ENCODE measurements at regions not wholly inside any gene's neighbourhood (a gene's known extent, or its start where the extent isn't known, plus 50 kb on each side); places are given as distances from the start of the nearest gene placed in this dataset.
"Not testable (repeated sequence)": the region's sequence is repeated elsewhere in the genome, so short reads cannot be mapped to it uniquely, and the experiment has no call there.

DNA sequence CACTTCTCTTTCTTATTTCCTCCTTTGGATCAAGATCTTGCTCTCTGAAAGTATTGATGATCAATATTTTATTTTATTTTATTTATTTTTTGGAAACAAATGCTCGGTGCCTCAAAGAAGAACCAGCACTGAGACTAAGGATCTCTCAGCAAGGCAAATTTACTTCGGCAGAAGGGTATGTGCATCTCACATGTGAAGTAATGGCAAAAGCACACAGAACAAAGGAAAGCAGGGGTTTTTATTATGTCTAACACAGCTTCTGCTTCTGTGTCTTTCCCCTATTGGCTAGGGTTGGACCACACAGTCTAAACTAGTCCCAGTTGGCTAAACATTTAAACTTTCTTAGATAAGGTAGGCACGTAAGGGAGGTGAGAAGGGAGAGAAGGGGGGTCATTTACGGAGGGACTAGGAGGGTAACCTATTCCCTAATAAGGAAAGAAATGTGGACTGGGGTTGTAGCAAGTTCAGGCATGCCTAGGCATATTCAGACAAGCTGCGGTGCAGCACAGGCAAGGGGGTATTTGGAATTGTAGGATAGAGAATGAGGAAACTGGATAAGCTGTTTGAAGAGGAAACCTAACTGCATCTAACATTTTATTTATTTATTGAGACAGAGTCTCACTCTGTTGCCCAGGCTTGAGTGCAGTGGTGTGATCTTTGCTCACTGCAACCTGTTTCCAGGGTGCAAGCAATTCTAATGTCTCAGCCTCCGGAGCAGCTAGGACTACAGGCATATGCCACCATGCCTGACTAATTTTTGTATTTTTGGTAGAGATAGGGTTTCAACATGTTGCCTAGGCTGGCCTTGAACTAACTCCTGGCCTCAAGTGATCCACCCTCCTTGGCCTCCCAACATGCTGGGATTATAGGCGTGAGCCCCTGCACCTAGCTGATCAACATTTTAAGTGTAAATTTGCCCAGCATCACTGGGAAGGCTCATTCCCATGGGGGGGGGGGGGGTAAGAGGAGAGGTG, 90.0 kb upstream of the EIF5 start:
- Histone ChIP-seq H3K9ac (ENCODE audit: low read depth in 1 of 2, low read length in 2 of 2) (no peak overlapping the region), H3K27ac (ENCODE audit: low read depth, low read length) (no peak overlapping the region)

DNA sequence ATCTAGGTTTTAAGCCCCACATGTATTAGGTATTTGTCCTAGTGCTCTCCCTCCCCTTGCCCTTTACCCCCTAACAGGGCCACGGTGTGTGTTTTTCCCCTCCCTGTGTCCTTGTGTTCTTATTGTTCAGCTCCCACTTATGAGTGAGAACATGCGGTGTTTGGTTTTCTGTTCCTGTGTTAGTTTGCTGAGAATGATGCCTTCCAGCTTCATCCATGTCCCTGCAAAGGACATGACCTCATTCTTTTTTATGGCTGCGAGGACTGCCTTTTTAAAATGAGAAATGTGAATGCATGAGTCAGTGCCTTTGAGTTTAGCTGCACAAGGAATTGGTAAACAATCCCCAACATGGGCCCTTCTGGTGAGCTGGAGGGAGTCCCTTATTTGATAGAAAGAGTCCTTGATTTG, 88.4 kb upstream of the EIF5 start:
- H3K4me3 ChIP-seq (ENCODE audit: low read depth in 1 of 2, low read length in 2 of 2); H3K4me1 ChIP-seq (ENCODE audit: control insufficient read depth in 1 of 2, insufficient read depth in 2 of 2, low read length in 2 of 2); H3K27ac ChIP-seq (ENCODE audit: low read depth, low read length); H3K27me3 ChIP-seq (ENCODE audit: control insufficient read depth in 1 of 2, insufficient read depth in 2 of 2, low read length in 2 of 2); H3K9me3 ChIP-seq (ENCODE audit: control insufficient read depth in 1 of 2, low read length in 2 of 2); H3K9ac ChIP-seq (ENCODE audit: low read depth in 1 of 2, low read length in 2 of 2); H3K36me3 ChIP-seq (ENCODE audit: control insufficient read depth in 1 of 2, insufficient read depth in 2 of 2, low read length in 2 of 2): not testable (repeated sequence)

More for the DNA sequence above, 90.0 kb upstream of the EIF5 start:
- Histone ChIP-seq H3K27me3 (ENCODE audit: control insufficient read depth in 1 of 2, insufficient read depth in 2 of 2, low read length in 2 of 2) (no peaks in the 10 kb centered on the region), H3K9me3 (ENCODE audit: control insufficient read depth in 1 of 2, low read length in 2 of 2) (peaks cover 3 to 9% of the 10 kb centered on the region in 2 donors), H3K4me1 (ENCODE audit: control insufficient read depth in 1 of 2, insufficient read depth in 2 of 2, low read length in 2 of 2) (no peaks in the 10 kb centered on the region), H3K36me3 (ENCODE audit: control insufficient read depth in 1 of 2, insufficient read depth in 2 of 2, low read length in 2 of 2) (no peaks in the 10 kb centered on the region), H3K4me3 (ENCODE audit: low read depth in 1 of 2, low read length in 2 of 2) (no peak overlapping the region)

DNA sequence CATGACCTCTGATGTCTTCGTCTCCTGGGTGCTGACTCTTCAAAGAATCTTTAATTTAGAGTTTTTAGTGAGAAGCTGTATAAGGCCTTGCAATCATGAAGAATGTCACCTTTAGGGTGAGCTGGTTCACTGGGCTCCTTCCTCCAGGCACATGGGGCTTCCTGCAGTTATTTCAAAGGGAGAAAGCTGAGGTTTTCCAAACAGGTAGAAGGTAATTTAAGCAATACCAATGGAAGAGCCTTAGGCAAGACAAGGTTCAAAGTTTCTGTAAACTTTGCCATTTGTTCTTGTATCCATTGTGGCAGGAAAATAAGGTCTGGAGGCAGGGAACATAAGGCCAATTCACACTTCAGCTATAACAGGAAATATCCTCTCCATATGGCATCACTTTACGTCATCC, 88.0 kb upstream of the EIF5 start:
- Histone ChIP-seq H3K27ac (ENCODE audit: low read depth, low read length) (no peak overlapping the region), H3K4me1 (ENCODE audit: control insufficient read depth in 1 of 2, insufficient read depth in 2 of 2, low read length in 2 of 2) (peaks cover 8% of the 10 kb centered on the region in 2 donors), H3K27me3 (ENCODE audit: control insufficient read depth in 1 of 2, insufficient read depth in 2 of 2, low read length in 2 of 2) (no peaks in the 10 kb centered on the region), H3K9ac (ENCODE audit: low read depth in 1 of 2, low read length in 2 of 2) (no peak overlapping the region), H3K9me3 (ENCODE audit: control insufficient read depth in 1 of 2, low read length in 2 of 2) (peaks cover 0 to 2% of the 10 kb centered on the region in 2 donors), H3K4me3 (ENCODE audit: low read depth in 1 of 2, low read length in 2 of 2) (no peak overlapping the region), H3K36me3 (ENCODE audit: control insufficient read depth in 1 of 2, insufficient read depth in 2 of 2, low read length in 2 of 2) (no peaks in the 10 kb centered on the region)

DNA sequence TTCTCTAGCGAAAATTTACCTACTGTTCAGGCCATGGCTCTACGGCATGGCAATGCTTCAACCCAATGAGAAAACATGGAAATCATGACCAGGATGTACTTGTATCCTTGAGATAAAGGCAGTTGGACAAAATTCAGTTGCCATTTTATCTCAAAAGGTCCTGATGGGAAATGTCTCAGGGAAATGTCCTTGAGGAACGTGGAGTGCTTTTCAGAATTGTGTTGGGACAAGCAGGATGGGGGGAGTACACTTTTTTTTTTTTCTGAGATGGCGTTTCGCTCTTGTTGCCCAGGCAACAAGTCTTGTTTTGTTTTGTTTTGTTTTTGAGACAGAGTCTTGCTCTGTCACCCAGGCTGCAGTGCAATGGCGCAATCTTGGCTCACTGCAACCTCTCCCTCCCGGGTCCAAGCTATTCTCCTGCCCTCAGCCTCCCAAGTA, 86.8 kb upstream of the EIF5 start:
- Histone ChIP-seq H3K27ac (ENCODE audit: low read depth, low read length) (no peak overlapping the region), H3K27me3 (ENCODE audit: control insufficient read depth in 1 of 2, insufficient read depth in 2 of 2, low read length in 2 of 2) (no peaks in the 10 kb centered on the region), H3K36me3 (ENCODE audit: control insufficient read depth in 1 of 2, insufficient read depth in 2 of 2, low read length in 2 of 2) (no peaks in the 10 kb centered on the region), H3K9ac (ENCODE audit: low read depth in 1 of 2, low read length in 2 of 2) (no peak overlapping the region), H3K9me3 (ENCODE audit: control insufficient read depth in 1 of 2, low read length in 2 of 2) (no peaks in the 10 kb centered on the region), H3K4me1 (ENCODE audit: control insufficient read depth in 1 of 2, insufficient read depth in 2 of 2, low read length in 2 of 2) (peaks cover 10 to 11% of the 10 kb centered on the region in 2 donors), H3K4me3 (ENCODE audit: low read depth in 1 of 2, low read length in 2 of 2) (no peak overlapping the region)

DNA sequence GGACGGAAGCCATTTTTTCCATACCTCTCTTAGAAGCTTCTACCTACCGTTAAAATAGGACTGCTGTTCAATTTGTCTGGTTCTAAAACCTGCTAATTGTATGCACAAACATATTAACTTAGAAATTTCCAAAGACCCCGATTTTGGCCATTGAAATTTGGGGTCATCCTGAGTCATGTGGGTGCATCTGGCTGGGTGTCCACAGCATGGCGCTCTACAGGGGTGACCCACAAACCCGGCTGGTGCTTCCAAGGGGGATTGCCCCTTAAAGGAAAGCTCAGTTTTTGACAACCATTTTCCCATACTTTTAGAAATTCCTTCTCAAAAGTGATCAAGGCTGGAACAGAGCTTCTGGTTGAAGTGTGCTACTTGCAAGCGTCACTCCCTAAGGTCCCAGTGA, 83.9 kb upstream of the EIF5 start:
- H3K9me3 ChIP-seq (ENCODE audit: control insufficient read depth in 1 of 2, low read length in 2 of 2) = no peaks in the 10 kb centered on the region
- H3K27ac ChIP-seq (ENCODE audit: low read depth, low read length) = no peak overlapping the region
- no peaks in the 10 kb centered on the region for H3K27me3 ChIP-seq (ENCODE audit: control insufficient read depth in 1 of 2, insufficient read depth in 2 of 2, low read length in 2 of 2)
- H3K4me3 ChIP-seq (ENCODE audit: low read depth in 1 of 2, low read length in 2 of 2) = no peak overlapping the region
- H3K9ac ChIP-seq (ENCODE audit: low read depth in 1 of 2, low read length in 2 of 2) = no peak overlapping the region
- peaks cover 10 to 13% of the 10 kb centered on the region in 2 donors for H3K4me1 ChIP-seq (ENCODE audit: control insufficient read depth in 1 of 2, insufficient read depth in 2 of 2, low read length in 2 of 2)
- H3K36me3 ChIP-seq (ENCODE audit: control insufficient read depth in 1 of 2, insufficient read depth in 2 of 2, low read length in 2 of 2) = no peaks in the 10 kb centered on the region

- no peak overlapping the region for H3K9ac ChIP-seq (ENCODE audit: low read depth in 1 of 2, low read length in 2 of 2)
- peaks cover 10 to 13% of the 10 kb centered on the region in 2 donors for H3K4me1 ChIP-seq (ENCODE audit: control insufficient read depth in 1 of 2, insufficient read depth in 2 of 2, low read length in 2 of 2)
- H3K36me3 ChIP-seq (ENCODE audit: control insufficient read depth in 1 of 2, insufficient read depth in 2 of 2, low read length in 2 of 2) = no peaks in the 10 kb centered on the region
- H3K4me3 ChIP-seq (ENCODE audit: low read depth in 1 of 2, low read length in 2 of 2) = no peak overlapping the region
- H3K27ac ChIP-seq (ENCODE audit: low read depth, low read length) = no peak overlapping the region
- no peaks in the 10 kb centered on the region for H3K27me3 ChIP-seq (ENCODE audit: control insufficient read depth in 1 of 2, insufficient read depth in 2 of 2, low read length in 2 of 2)
- H3K9me3 ChIP-seq (ENCODE audit: control insufficient read depth in 1 of 2, low read length in 2 of 2) = no peaks in the 10 kb centered on the region
Observed at GRCh38 chr14:103250874-103251273, 83.2 kb upstream of the EIF5 start.

DNA sequence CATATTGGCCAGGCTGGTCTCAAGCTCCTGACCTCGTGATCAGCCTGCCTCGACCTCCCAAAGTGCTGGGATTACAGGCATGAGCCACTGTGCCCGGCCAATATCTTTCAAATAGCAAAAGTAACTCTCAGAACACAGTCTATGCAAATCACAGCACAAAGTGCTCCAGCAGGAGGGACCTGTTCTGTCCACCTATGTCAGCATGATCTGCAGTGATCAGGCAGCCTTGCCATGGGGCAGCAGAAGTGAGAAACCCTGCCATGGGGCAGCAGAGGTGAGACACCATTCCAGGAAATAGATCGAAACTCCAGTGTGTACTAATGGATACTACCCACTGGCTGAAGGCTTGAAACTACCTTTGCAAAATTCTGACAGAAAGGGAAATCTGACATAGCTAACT, 78.5 kb upstream of the EIF5 start:
- Histone ChIP-seq H3K9me3 (ENCODE audit: control insufficient read depth in 1 of 2, low read length in 2 of 2) (no peaks in the 10 kb centered on the region), H3K36me3 (ENCODE audit: control insufficient read depth in 1 of 2, insufficient read depth in 2 of 2, low read length in 2 of 2) (no peaks in the 10 kb centered on the region), H3K4me1 (ENCODE audit: control insufficient read depth in 1 of 2, insufficient read depth in 2 of 2, low read length in 2 of 2) (peaks cover 7 to 17% of the 10 kb centered on the region in 2 donors), H3K27ac (ENCODE audit: low read depth, low read length) (no peak overlapping the region), H3K27me3 (ENCODE audit: control insufficient read depth in 1 of 2, insufficient read depth in 2 of 2, low read length in 2 of 2) (no peaks in the 10 kb centered on the region), H3K9ac (ENCODE audit: low read depth in 1 of 2, low read length in 2 of 2) (no peak overlapping the region), H3K4me3 (ENCODE audit: low read depth in 1 of 2, low read length in 2 of 2) (no peak overlapping the region)

DNA sequence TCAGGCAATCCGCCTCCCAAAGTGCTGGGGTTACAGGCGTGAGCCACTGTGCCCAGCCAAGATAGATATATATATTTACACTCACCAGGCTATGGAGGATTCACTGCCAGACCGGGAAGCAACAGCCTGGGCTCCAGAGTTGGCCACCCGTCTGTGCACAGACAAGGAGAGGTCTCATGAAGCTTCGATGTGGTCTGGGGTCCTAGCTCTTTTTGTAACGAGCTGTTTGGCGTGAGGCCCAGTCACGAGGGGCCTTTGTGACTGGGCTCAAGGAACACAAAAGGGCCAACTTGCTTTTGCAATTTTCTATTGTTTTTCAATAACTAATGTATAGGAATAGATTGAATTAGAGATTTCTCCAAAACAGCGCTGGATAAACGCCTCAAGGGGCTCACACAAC, 77.6 kb upstream of the EIF5 start:
- Histone ChIP-seq H3K27me3 (ENCODE audit: control insufficient read depth in 1 of 2, insufficient read depth in 2 of 2, low read length in 2 of 2) (no peaks in the 10 kb centered on the region), H3K4me1 (ENCODE audit: control insufficient read depth in 1 of 2, insufficient read depth in 2 of 2, low read length in 2 of 2) (peaks cover 6 to 15% of the 10 kb centered on the region in 2 donors), H3K4me3 (ENCODE audit: low read depth in 1 of 2, low read length in 2 of 2) (no peak overlapping the region), H3K9me3 (ENCODE audit: control insufficient read depth in 1 of 2, low read length in 2 of 2) (no peaks in the 10 kb centered on the region), H3K9ac (ENCODE audit: low read depth in 1 of 2, low read length in 2 of 2) (no peak overlapping the region), H3K36me3 (ENCODE audit: control insufficient read depth in 1 of 2, insufficient read depth in 2 of 2, low read length in 2 of 2) (no peaks in the 10 kb centered on the region), H3K27ac (ENCODE audit: low read depth, low read length) (no peak overlapping the region)

GRCh38 chr14:103257211-103257962, 76.7 kb upstream of the EIF5 start:
- Histone ChIP-seq H3K36me3 (ENCODE audit: control insufficient read depth in 1 of 2, insufficient read depth in 2 of 2, low read length in 2 of 2) (no peaks in the 10 kb centered on the region), H3K4me3 (ENCODE audit: low read depth in 1 of 2, low read length in 2 of 2) (no peak overlapping the region), H3K27ac (ENCODE audit: low read depth, low read length) (peak overlapping the region; percentile 1), H3K9me3 (ENCODE audit: control insufficient read depth in 1 of 2, low read length in 2 of 2) (no peaks in the 10 kb centered on the region), H3K27me3 (ENCODE audit: control insufficient read depth in 1 of 2, insufficient read depth in 2 of 2, low read length in 2 of 2) (no peaks in the 10 kb centered on the region), H3K9ac (ENCODE audit: low read depth in 1 of 2, low read length in 2 of 2) (no peak overlapping the region), H3K4me1 (ENCODE audit: control insufficient read depth in 1 of 2, insufficient read depth in 2 of 2, low read length in 2 of 2) (peaks cover 6 to 15% of the 10 kb centered on the region in 2 donors)

- no peak overlapping the region for H3K27ac ChIP-seq (ENCODE audit: low read depth, low read length)
- H3K4me3 ChIP-seq (ENCODE audit: low read depth in 1 of 2, low read length in 2 of 2) = no peak overlapping the region
Observed at GRCh38 chr14:103258211-103258610, 75.8 kb upstream of the EIF5 start.

More at GRCh38 chr14:103258211-103258610, 75.8 kb upstream of the EIF5 start:
- Histone ChIP-seq H3K9ac (ENCODE audit: low read depth in 1 of 2, low read length in 2 of 2) (no peak overlapping the region), H3K27me3 (ENCODE audit: control insufficient read depth in 1 of 2, insufficient read depth in 2 of 2, low read length in 2 of 2) (no peaks in the 10 kb centered on the region), H3K36me3 (ENCODE audit: control insufficient read depth in 1 of 2, insufficient read depth in 2 of 2, low read length in 2 of 2) (no peaks in the 10 kb centered on the region), H3K9me3 (ENCODE audit: control insufficient read depth in 1 of 2, low read length in 2 of 2) (no peaks in the 10 kb centered on the region), H3K4me1 (ENCODE audit: control insufficient read depth in 1 of 2, insufficient read depth in 2 of 2, low read length in 2 of 2) (peaks cover 6 to 15% of the 10 kb centered on the region in 2 donors)

Data from duodenal mucosa (tissue), 2 donors.